Smooth muscle cell (in vitro differentiated cells): ENCODE measurements at regions not wholly inside any gene's neighbourhood (a gene's known extent, or its start where the extent isn't known, plus 50 kb on each side); places are given as distances from the start of the nearest gene placed in this dataset.

Experiments
- DNase-seq: peaks from one replicate; lab custom pipeline; 2025; ENCODE audit not compliant: unreplicated experiment; lab: John Stamatoyannopoulos, UW
- H2AFZ ChIP-seq: fragments of 200-600 bp; sonication (generic); 2 replicates; pipeline ENCODE4 v1.6.0; 2016; ENCODE audit warnings: antibody characterized with exemption, low read depth, mild to moderate bottlenecking
- H3F3A ChIP-seq: fragments of 200-600 bp; sonication (generic); 2 replicates; pipeline ENCODE4 v1.6.0; 2017; ENCODE audit warnings: antibody characterized with exemption, low read depth
- H3K27ac ChIP-seq: fragments of 200-600 bp; sonication (generic); 2 replicates; pipeline ENCODE4 v1.5.1; 2016; ENCODE audit warnings: low read depth, mild to moderate bottlenecking
- H3K27me3 ChIP-seq: fragments of 200-600 bp; sonication (generic); 2 replicates; pipeline ENCODE4 v1.6.1; 2016; ENCODE audit warnings: low read depth, mild to moderate bottlenecking
- H3K36me3 ChIP-seq: fragments of 200-600 bp; sonication (generic); 2 replicates; pipeline ENCODE4 v1.5.1; 2016; ENCODE audit warnings: low read depth
- H3K4me1 ChIP-seq: fragments of 200-600 bp; sonication (generic); 2 replicates; pipeline ENCODE4 v1.5.1; 2016; ENCODE audit warnings: low read depth
- H3K4me2 ChIP-seq: fragments of 200-600 bp; sonication (generic); 2 replicates; pipeline ENCODE4 v1.6.0; 2016; ENCODE audit warnings: mild to moderate bottlenecking
- H3K4me3 ChIP-seq: fragments of 200-600 bp; sonication (generic); 2 replicates; pipeline ENCODE4 v1.5.1; 2016; ENCODE audit warnings: mild to moderate bottlenecking
- H3K79me2 ChIP-seq: fragments of 200-600 bp; sonication (generic); 2 replicates; pipeline ENCODE4 v1.6.0; 2016; ENCODE audit warnings: low read depth, mild to moderate bottlenecking
- H3K9ac ChIP-seq: fragments of 200-600 bp; sonication (generic); 2 replicates; pipeline ENCODE4 v1.6.0; 2016; ENCODE audit warnings: low read depth
- H3K9me3 ChIP-seq: fragments of 200-600 bp; sonication (generic); replicated peaks from 2 replicates; pipeline ENCODE4 v1.5.1; 2016; ENCODE audit warnings: low read depth
- H4K20me1 ChIP-seq: fragments of 200-600 bp; sonication (generic); 2 replicates; pipeline ENCODE4 v1.6.0; 2016; ENCODE audit warnings: low read depth
- CTCF ChIP-seq: fragments of 200-600 bp; sonication (generic); IDR thresholded peaks from 2 replicates; pipeline ENCODE4 v1.5.1; 2017; ENCODE audit warnings: borderline replicate concordance, mild to moderate bottlenecking, antibody characterized with exemption; ENCODE audit not compliant: insufficient read depth, poor library complexity, severe bottlenecking
- WGBS: methylation state at CpG from one replicate; pipeline ENCODE4 v1.1.7; 2016; ENCODE audit warnings: low lambda C conversion rate; 5-methylcytosine and 5-hydroxymethylcytosine counted together

- H3K9me3 ChIP-seq, result no peaks in the 10 kb centered on the region
- no peak overlapping the region for H2AFZ ChIP-seq
- peaks cover 12% of the 10 kb centered on the region for H3K4me1 ChIP-seq
- H3K79me2 ChIP-seq, result no peaks in the 10 kb centered on the region
- no peak overlapping the region for H3K4me2 ChIP-seq
- H3K27me3 ChIP-seq, result peaks cover 34% of the 10 kb centered on the region
- no peak for DNase-seq
- H3K36me3 ChIP-seq, result no peaks in the 10 kb centered on the region
- no peak overlapping the region for H3K4me3 ChIP-seq
- H3K27ac ChIP-seq, result no peak overlapping the region
- no peak for TF ChIP-seq CTCF
- WGBS, result 69% methylated on average over 6 of the region's 6 CpGs
- H3K9ac ChIP-seq, result no peak overlapping the region
- H4K20me1 ChIP-seq, result no peaks in the 10 kb centered on the region
- no peaks in the 10 kb centered on the region for H3F3A ChIP-seq
These were observed 247.2 kb upstream of the CADM1 start for GRCh38 chr11:115751243-115752015.

GRCh38 chr11:115745610-115746512 lies 241.6 kb upstream of the CADM1 start:
- no peaks in the 10 kb centered on the region for H3F3A ChIP-seq
- no peaks in the 10 kb centered on the region for H3K9me3 ChIP-seq
- no peak overlapping the region for H3K9ac ChIP-seq
- no peak overlapping the region for H3K4me3 ChIP-seq
- H2AFZ ChIP-seq, result no peak overlapping the region
- no peak overlapping the region for H3K4me2 ChIP-seq
- no peaks in the 10 kb centered on the region for H4K20me1 ChIP-seq
- no peak for DNase-seq
- peaks cover 9% of the 10 kb centered on the region for H3K4me1 ChIP-seq
- no peaks in the 10 kb centered on the region for H3K79me2 ChIP-seq
- no peaks in the 10 kb centered on the region for H3K36me3 ChIP-seq
- WGBS, result 76% methylated on average over 22 of the region's 22 CpGs
- no peak overlapping the region for H3K27ac ChIP-seq
- no peak for TF ChIP-seq CTCF
- H3K27me3 ChIP-seq, result peaks cover 23% of the 10 kb centered on the region

GRCh38 chr11:115745066-115745465 lies 240.9 kb upstream of the CADM1 start:
- Histone ChIP-seq H3K9me3 (no peaks in the 10 kb centered on the region), H3K4me3 (no peak overlapping the region), H3K27me3 (peaks cover 17% of the 10 kb centered on the region), H3K27ac (no peak overlapping the region), H2AFZ (no peak overlapping the region), H3K36me3 (no peaks in the 10 kb centered on the region), H3F3A (no peaks in the 10 kb centered on the region), H3K9ac (no peak overlapping the region), H3K4me2 (no peak overlapping the region), H3K4me1 (peaks cover 9% of the 10 kb centered on the region), H4K20me1 (no peaks in the 10 kb centered on the region), H3K79me2 (no peaks in the 10 kb centered on the region)
- no peak for TF ChIP-seq CTCF
- WGBS, result 50% methylated on average over 7 of the region's 7 CpGs
- DNase-seq, result no peak
